Retinal pigment epithelial cell (primary cell): ENCODE measurements at regions not wholly inside any gene's neighbourhood (a gene's known extent, or its start where the extent isn't known, plus 50 kb on each side); places are given as distances from the start of the nearest gene placed in this dataset.

Experiments used
- DNase-seq: peaks from one replicate; pipeline ENCODE4 v3.0.0-alpha.2; 2010; ENCODE audit warnings: low read depth
- H3K4me3 ChIP-seq: 2 replicates; pipeline ENCODE4 v1.5.1; 2011; ENCODE audit warnings: mild to moderate bottlenecking, low read length, control low read depth, moderate library complexity
- CTCF ChIP-seq: conservative IDR thresholded peaks from 2 replicates; pipeline ENCODE4 v1.5.1; 2011; ENCODE audit warnings: low read depth, low read length, control low read depth, inconsistent platforms

GRCh38 chr5:173768267-173768806, 119.8 kb upstream of the CPEB4 start:
- no peak overlapping the region for H3K4me3 ChIP-seq
- TF ChIP-seq CTCF: no peak
- no peak for DNase-seq

DNA sequence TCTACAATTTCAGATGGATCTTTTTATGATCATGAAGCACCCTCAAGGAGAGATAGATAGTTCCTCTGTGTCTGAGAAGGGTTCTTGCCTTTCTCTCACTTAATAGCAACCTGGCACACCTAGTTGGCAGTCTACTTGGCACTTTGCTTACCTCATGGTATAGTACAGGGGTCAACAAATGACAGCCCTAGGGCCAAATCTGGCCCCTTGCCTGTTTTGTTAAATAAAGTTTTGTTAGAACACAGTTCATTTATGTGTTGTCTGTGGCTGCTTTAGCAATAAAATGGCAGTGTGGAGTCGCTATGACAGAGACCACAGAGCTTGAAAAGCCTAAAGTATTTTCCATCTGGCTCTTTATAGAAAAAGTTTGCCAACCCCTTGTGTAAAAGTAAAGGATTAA, 119.3 kb upstream of the CPEB4 start:
- no peak overlapping the region for H3K4me3 ChIP-seq
- DNase-seq: no peak
- no peak for TF ChIP-seq CTCF

GRCh38 chr5:173770637-173771036, 117.5 kb upstream of the CPEB4 start:
- no peak for DNase-seq
- no peak for TF ChIP-seq CTCF
- no peak overlapping the region for H3K4me3 ChIP-seq

- DNase-seq: no peak
- TF ChIP-seq CTCF: no peak
- H3K4me3 ChIP-seq: no peak overlapping the region
These were observed 116.9 kb upstream of the CPEB4 start for GRCh38 chr5:173771121-173771724.

DNA sequence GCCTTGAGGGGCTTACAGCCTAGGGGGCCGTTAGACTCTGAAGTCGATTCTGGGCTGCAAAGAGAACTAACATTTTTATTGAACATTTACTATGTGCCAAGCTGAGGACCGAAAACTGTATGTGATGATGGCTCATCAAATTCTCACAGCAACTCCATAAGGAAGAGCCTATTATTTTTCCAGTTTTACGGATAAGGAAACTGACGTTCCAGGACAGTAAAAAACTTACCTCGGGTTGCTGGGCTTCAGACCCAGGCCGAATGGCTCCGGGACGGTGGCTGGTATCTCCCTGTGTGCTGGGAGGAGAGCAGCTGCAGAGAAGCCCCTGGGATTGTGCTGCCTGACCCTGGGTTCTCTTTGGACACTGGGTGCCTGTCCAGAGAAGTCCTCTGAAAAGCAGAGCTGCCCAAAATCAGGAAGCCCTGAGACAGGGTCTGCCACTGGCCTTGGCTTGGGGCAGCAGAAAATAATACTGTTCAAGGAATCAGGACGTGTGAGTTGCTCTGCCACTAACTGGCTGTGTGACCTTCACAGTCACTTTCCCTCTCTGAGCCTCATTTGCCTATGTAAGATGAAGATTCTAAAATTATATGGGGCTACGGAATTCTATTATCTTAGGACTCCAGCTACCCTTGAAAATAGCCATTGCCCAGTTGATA, 116.3 kb upstream of the CPEB4 start:
- no peak overlapping the region for H3K4me3 ChIP-seq
- DNase-seq: no peak
- TF ChIP-seq CTCF: no peak

- DNase-seq: no peak
- TF ChIP-seq CTCF: no peak
- no peak overlapping the region for H3K4me3 ChIP-seq
These were observed 115.6 kb upstream of the CPEB4 start for GRCh38 chr5:173772384-173773059.

GRCh38 chr5:173774271-173774761, 113.8 kb upstream of the CPEB4 start:
- DNase-seq: no peak
- TF ChIP-seq CTCF: no peak
- no peak overlapping the region for H3K4me3 ChIP-seq
